Amniotic stem cell (primary cell): ENCODE measurements at regions not wholly inside any gene's neighbourhood (a gene's known extent, or its start where the extent isn't known, plus 50 kb on each side); places are given as distances from the start of the nearest gene placed in this dataset.

Source experiments
- DNase-seq: peaks from one replicate; lab custom pipeline; 2025; lab: John Stamatoyannopoulos, UW

DNA sequence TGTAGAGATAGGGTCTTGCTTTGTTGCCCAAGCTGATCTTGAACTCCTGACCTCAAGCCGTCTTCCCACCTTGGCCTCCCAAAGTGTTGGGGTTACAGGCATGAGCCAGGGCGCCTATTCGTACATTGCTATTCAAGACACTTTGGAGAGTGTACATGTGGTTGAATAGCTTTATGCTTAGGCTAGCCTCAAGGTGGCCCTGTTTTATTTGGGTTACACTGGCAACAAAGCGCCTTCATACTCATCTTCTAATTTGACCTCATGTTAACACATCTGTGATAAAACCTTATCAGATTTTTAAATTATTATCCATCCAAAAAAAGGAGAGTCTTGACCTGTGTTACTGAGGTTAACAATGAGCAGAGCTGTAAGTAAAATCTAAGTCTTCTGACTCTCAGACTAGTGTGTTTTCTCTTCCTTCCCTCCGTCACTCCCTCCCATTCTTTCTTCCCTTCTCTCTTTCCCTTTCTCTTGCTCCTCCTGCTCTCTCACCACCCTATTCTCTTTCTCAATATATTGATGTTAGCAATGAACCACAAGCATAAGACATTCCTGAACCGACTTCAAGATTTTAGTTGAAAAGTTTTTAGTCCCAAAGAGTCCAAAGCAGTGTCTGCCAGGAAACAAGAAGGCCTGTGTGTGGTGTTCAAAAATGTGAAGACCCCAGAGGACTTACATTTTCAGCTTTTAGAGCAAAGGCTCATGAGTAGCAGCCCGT lies 603.7 kb upstream of the CFAP20DC start:
- no peak for DNase-seq

- DNase-seq: no peak
These were observed 594.9 kb upstream of the CFAP20DC start for GRCh38 chr3:59644479-59645402.

DNA sequence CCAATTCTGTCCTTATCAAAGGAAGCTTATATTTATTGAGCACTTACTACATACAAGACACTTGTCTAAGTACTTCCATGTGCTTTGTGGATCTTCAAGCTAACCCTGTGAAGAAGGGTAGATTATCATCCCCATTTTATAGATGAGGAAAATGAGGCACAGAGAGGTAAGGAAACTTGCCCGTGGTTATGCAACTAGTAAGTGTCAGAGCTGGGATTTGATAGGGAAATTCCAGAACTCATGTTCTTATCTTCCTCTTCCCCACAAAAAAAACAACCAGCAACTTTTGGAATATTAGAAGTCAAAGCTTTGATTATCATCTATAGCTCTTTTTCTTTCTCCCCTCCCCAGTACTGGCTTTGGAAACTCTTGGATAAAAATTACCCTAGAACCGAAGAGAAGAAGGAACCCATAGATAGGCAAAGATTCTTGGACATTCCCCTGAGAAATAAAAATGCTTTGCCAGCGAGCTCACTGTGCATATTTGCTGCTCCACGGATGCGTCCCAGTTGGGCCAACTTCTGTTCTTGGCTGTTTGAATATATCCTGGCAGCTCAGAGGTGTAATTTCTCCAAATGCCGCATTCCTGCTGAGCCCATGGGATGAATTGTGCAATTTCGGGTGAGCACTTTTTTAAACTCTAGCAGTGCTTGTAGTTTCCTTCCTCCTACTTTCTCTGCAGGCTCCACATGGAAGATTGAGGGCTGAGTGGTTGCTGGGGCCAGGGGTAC lies 591.5 kb upstream of the CFAP20DC start:
- DNase-seq: no peak

- no peak for DNase-seq
These were observed 583.1 kb upstream of the CFAP20DC start for GRCh38 chr3:59632760-59633573.

GRCh38 chr3:59631482-59631881 lies 581.7 kb upstream of the CFAP20DC start:
- DNase-seq: no peak

- no peak for DNase-seq
These were observed 571.2 kb upstream of the CFAP20DC start for GRCh38 chr3:59621037-59621436.

DNA sequence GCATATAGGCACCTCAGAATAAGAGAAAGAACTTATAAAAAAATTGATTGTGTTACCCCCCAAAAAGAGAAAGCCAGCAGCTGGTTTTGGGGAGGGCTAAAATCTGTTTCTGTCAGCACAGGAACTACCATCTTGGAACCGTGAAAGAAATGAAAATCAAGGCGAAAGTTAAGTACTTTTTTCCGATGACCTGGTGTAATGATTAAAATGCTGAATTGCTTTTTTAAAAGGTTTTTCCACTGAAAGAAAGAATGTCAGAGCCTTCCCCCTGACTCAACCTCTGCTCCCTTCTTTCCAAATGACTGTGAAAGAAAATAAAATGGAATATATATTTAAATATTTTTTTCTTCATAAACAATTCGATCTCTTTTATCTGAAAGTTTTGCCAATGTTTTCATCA lies 570.5 kb upstream of the CFAP20DC start:
- no peak for DNase-seq

DNA sequence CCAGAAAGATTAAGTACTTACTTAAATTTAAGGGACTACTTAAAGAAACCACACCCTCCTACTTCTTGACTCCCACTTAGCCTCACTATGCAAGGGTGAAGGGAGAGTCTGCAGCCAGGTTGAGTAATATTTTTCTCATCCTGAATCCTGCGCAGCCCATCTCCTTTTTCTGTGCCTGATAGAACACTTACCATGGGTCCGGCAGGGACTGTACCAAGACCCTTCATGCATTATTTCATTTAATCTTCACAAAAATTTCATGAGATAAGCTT lies 562.6 kb upstream of the CFAP20DC start:
- DNase-seq: no peak

- no peak for DNase-seq
These were observed 562.0 kb upstream of the CFAP20DC start for GRCh38 chr3:59611649-59612443.

DNA sequence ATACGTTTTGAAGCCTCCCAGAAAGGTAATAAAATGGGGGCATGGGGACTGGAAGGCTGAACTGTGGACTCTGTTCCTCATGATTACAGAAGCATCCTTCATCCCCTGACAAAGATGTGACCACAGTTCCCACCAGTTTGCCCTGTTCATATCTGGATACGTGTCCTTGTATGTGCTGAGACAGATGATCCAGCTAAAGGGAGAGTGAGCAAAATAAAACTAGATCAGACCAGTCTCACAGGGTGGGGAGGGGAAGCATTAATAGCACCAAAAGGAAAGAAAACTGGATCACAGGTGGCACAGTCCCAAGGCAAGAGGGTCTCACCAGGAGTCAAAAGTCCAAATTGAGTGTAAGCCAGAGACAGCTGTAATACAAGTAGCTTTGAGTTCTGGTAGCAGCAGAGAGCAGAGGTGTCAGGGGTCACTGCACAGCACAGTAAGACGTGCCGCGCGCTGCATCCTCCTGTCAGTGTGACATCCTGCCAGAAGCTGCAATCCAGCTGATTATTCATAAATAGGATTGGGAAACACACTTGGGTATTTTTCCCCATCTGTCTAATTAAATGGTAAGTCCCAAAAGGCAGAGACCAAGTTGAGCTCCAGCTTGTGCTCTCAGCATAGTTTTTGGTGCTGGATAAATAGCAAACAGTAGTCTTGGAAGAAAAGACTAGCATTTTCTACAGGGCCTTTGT lies 560.0 kb upstream of the CFAP20DC start:
- DNase-seq: no peak

- DNase-seq: no peak
These were observed 558.5 kb upstream of the CFAP20DC start for GRCh38 chr3:59608356-59608755.

DNA sequence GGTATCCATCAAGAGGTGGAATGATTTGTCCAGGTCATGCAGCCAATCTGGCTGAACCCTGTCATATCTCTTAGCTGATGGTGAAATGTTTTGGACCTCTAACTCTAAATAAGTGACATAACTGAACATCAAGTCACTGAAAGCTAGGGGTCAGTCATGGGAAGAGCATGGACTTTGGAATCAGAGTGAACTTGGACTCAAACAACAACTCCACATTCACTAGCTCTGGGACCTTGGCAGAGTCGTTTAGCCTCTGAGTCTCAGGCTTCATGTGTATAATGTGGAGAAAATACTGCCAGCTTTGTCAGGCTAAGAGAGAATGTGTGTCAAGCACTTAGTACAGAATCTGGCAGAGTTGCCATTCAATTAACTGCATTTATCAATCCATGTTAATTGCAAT lies 557.8 kb upstream of the CFAP20DC start:
- DNase-seq: no peak

GRCh38 chr3:59606638-59607266 lies 556.9 kb upstream of the CFAP20DC start:
- DNase-seq: no peak

DNA sequence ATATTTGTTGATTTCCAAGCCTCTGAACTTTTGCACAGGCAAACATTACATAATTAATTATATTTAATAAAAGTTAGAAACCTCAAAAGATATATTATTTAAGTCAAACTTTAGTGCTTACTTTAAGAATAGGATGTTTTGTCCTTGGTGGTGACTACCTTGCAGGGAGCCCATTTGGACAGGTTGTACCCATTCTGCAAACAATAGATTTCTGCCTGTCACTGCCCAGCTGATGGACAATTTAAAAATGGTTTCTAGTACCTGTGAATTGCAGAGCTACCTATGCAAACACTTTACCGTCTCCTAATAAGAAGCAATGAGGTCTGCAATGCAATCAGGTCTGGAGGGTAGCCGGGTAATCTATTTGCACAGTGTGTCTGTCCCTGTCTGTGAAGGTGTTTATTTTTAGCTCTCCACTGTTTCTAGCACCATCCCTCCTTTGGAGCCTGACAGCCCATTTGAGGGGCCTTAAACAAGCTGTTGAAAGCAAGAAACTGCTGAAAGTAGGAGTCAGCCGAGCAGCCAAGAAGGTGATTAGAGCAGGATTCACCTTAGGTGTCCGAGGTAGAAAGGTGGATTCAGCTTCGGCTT lies 556.2 kb upstream of the CFAP20DC start:
- no peak for DNase-seq

- no peak for DNase-seq
These were observed 555.5 kb upstream of the CFAP20DC start for GRCh38 chr3:59605318-59605717.

- DNase-seq: no peak
These were observed 551.7 kb upstream of the CFAP20DC start for GRCh38 chr3:59601486-59601885.

DNA sequence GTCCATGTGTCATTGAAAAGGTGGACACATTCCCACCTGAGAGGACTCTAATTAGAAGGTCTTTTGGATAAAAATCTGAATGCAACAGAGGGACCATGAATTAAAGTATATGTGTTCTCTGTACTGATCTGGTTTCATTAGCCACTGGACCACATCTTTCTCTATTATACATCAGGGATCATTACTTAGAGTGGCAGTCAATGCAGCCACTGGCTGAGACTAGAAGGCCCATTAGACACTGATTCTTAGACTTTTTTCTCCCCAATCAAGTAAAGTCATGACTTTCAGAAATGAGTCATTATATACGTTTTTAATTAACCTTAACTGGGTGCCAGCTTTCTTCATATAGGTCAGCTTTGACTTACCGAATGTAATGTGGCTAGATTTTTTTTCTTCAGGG lies 550.8 kb upstream of the CFAP20DC start:
- no peak for DNase-seq

DNA sequence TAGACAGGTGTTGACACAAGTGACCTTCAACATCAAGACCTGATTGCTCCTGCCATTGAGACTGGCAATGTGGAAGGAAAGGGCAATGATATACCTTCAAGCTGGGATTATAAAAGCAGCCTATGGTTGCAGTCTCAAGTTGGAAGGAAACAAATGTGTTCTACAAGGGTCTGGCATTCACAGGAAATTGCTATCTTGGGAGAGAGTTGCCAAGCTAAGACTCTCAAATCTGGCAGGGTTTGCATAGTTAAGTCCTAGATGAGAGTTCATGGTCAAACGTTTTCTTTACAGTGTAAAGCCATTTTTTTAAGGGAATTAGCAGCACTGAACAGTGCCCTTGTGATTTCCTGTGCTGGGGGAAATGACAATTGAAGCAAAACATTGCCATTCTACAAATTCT lies 546.9 kb upstream of the CFAP20DC start:
- no peak for DNase-seq

GRCh38 chr3:59595830-59596229 lies 546.0 kb upstream of the CFAP20DC start:
- no peak for DNase-seq

GRCh38 chr3:59593380-59593779 lies 543.6 kb upstream of the CFAP20DC start:
- no peak for DNase-seq
